HEK293 (cell line): ENCODE measurements at regions not wholly inside any gene's neighbourhood (a gene's known extent, or its start where the extent isn't known, plus 50 kb on each side); places are given as distances from the start of the nearest gene placed in this dataset.

Experiments
- CTCF ChIA-PET: fragments of 350-600 bp; formaldehyde crosslinking; extraction: SDS; loops from one replicate; lab custom pipeline; 2021; ENCODE audit warnings: antibody characterized with exemption; lab: Yijun Ruan, JAX
- POLR2A ChIA-PET: fragments of 300-600 bp; formaldehyde crosslinking; extraction: SDS; loops from one replicate; lab custom pipeline; 2020; ENCODE audit warnings: antibody characterized with exemption, inconsistent platforms; lab: Yijun Ruan, JAX
- H3K27ac ChIP-seq: fragments of 200-500 bp; sonication (Bioruptor generic); 2 replicates; pipeline ENCODE4 v1.5.1; 2014; ENCODE audit warnings: low read depth, low read length, control low read depth, inconsistent platforms; ENCODE audit errors: extremely low read depth
- H3K36me3 ChIP-seq, 2 experiments: fragments of 200-500 bp in 1 of 2; sonication (Bioruptor generic) in 1 of 2; 1 replicate in 1 of 2; 2 replicates in 1 of 2; pipeline ENCODE4 v1.5.1; 2014 to 2017; ENCODE audit warnings: inconsistent platforms in 2 of 2, low read length in 2 of 2; ENCODE audit not compliant: control insufficient read depth in 2 of 2, insufficient read depth in 1 of 2
- H3K4me1 ChIP-seq: fragments of 200-500 bp; sonication (Bioruptor generic); 2 replicates; pipeline ENCODE4 v1.5.1; 2014; ENCODE audit warnings: mild to moderate bottlenecking, low read length, inconsistent platforms; ENCODE audit not compliant: control insufficient read depth, insufficient read depth
- H3K4me3 ChIP-seq: 2 replicates; pipeline ENCODE4 v1.5.1; 2011; ENCODE audit warnings: low read depth, mild to moderate bottlenecking, control low read depth, low read length, moderate library complexity
- H3K9me3 ChIP-seq: fragments of 200-500 bp; sonication (Bioruptor generic); 2 replicates; pipeline ENCODE4 v1.5.1; 2014; ENCODE audit warnings: low read depth, low read length, inconsistent platforms; ENCODE audit not compliant: control insufficient read depth, insufficient read depth
- BCL11B ChIP-seq: fragments of 450-650 bp; formaldehyde crosslinking; IDR thresholded peaks from 2 replicates; pipeline ENCODE4 v1.5.1; 2016; ENCODE audit warnings: low read depth, missing biosample characterization, missing genetic modification characterization
- KLF7 ChIP-seq: fragments of 450-650 bp; formaldehyde crosslinking; IDR thresholded peaks from 2 replicates; pipeline ENCODE4 v1.5.1; 2016; ENCODE audit warnings: missing biosample characterization, missing genetic modification characterization, borderline replicate concordance
- MYNN ChIP-seq: fragments of 450-650 bp; formaldehyde crosslinking; IDR thresholded peaks from 2 replicates; pipeline ENCODE4 v1.5.1; 2016; ENCODE audit warnings: missing biosample characterization, missing genetic modification characterization, borderline replicate concordance
- PRDM4 ChIP-seq: fragments of 450-650 bp; formaldehyde crosslinking; IDR thresholded peaks from 2 replicates; pipeline ENCODE4 v1.5.1; 2017; ENCODE audit warnings: missing biosample characterization, missing genetic modification characterization
- RBAK ChIP-seq: fragments of 450-650 bp; formaldehyde crosslinking; IDR thresholded peaks from 2 replicates; pipeline ENCODE4 v1.5.1; 2016; ENCODE audit warnings: missing biosample characterization, missing genetic modification characterization
- REST ChIP-seq: fragments of 450-650 bp; formaldehyde crosslinking; IDR thresholded peaks from 2 replicates; pipeline ENCODE4 v1.5.1; 2016; ENCODE audit warnings: missing biosample characterization, missing genetic modification characterization
- ZBTB21 ChIP-seq: fragments of 450-650 bp; formaldehyde crosslinking; IDR thresholded peaks from 2 replicates; pipeline ENCODE4 v1.5.1; 2017; ENCODE audit warnings: missing biosample characterization, missing genetic modification characterization
- ZFP41 ChIP-seq: fragments of 450-650 bp; formaldehyde crosslinking; IDR thresholded peaks from 2 replicates; pipeline ENCODE4 v1.5.1; 2016; ENCODE audit warnings: missing biosample characterization, missing genetic modification characterization, borderline replicate concordance
- ZNF324 ChIP-seq: fragments of 450-650 bp; formaldehyde crosslinking; IDR thresholded peaks from 2 replicates; pipeline ENCODE4 v1.5.1; 2016; ENCODE audit warnings: missing biosample characterization, missing genetic modification characterization
- ZNF394 ChIP-seq: fragments of 450-650 bp; formaldehyde crosslinking; IDR thresholded peaks from 2 replicates; pipeline ENCODE4 v1.5.1; 2016; ENCODE audit warnings: missing biosample characterization, missing genetic modification characterization, mild to moderate bottlenecking, moderate library complexity, borderline replicate concordance
- ZNF398 ChIP-seq: fragments of 450-650 bp; formaldehyde crosslinking; IDR thresholded peaks from 2 replicates; pipeline ENCODE4 v1.5.1; 2017; ENCODE audit warnings: missing biosample characterization, missing genetic modification characterization
- ZNF488 ChIP-seq: fragments of 450-650 bp; formaldehyde crosslinking; IDR thresholded peaks from 2 replicates; pipeline ENCODE4 v1.5.1; 2016; ENCODE audit warnings: missing biosample characterization, missing genetic modification characterization
- ZNF529 ChIP-seq: fragments of 450-650 bp; formaldehyde crosslinking; IDR thresholded peaks from 2 replicates; pipeline ENCODE4 v1.5.1; 2017; ENCODE audit warnings: missing genetic modification characterization, missing biosample characterization; ENCODE audit not compliant: insufficient replicate concordance
- ZNF530 ChIP-seq: fragments of 450-650 bp; formaldehyde crosslinking; IDR thresholded peaks from 2 replicates; pipeline ENCODE4 v1.5.1; 2016; ENCODE audit warnings: low read depth, missing biosample characterization, missing genetic modification characterization
- ZNF639 ChIP-seq: fragments of 450-650 bp; formaldehyde crosslinking; IDR thresholded peaks from 2 replicates; pipeline ENCODE4 v1.5.1; 2016; ENCODE audit warnings: missing biosample characterization, missing genetic modification characterization
- ZNF704 ChIP-seq: fragments of 450-650 bp; formaldehyde crosslinking; IDR thresholded peaks from 2 replicates; pipeline ENCODE4 v1.5.1; 2016; ENCODE audit warnings: missing biosample characterization, missing genetic modification characterization
- ZNF707 ChIP-seq: fragments of 450-650 bp; formaldehyde crosslinking; IDR thresholded peaks from 2 replicates; pipeline ENCODE4 v1.5.1; 2016; ENCODE audit warnings: missing biosample characterization, missing genetic modification characterization
- ZNF747 ChIP-seq: fragments of 450-650 bp; formaldehyde crosslinking; IDR thresholded peaks from 2 replicates; pipeline ENCODE4 v1.5.1; 2016; ENCODE audit warnings: missing biosample characterization, missing genetic modification characterization
- ZNF777 ChIP-seq: fragments of 450-650 bp; formaldehyde crosslinking; IDR thresholded peaks from 2 replicates; pipeline ENCODE4 v1.5.1; 2017; ENCODE audit warnings: missing biosample characterization, missing genetic modification characterization, borderline replicate concordance
- ZSCAN5A ChIP-seq: fragments of 450-650 bp; formaldehyde crosslinking; IDR thresholded peaks from 2 replicates; pipeline ENCODE4 v1.5.1; 2016; ENCODE audit warnings: missing biosample characterization, missing genetic modification characterization

- CTCF ChIA-PET: no interaction called here
- Histone ChIP-seq H3K4me3 (no peak overlapping the region), H3K27ac (no peak overlapping the region), H3K9me3 (no peaks in the 10 kb centered on the region)
- POLR2A ChIA-PET: no interaction called here
- TF ChIP-seq ZNF398 (no peak), ZFP41 (tag by site-specific recombination) (no peak), ZNF324 (tag by site-specific recombination) (no peak), KLF7 (tag by site-specific recombination) (no peak), ZNF707 (tag by site-specific recombination) (no peak), ZNF747 (no peak), ZNF529 (tag by site-specific recombination) (no peak), RBAK (tag by site-specific recombination) (no peak), ZBTB21 (tag by site-specific recombination) (no peak), BCL11B (no peak), ZNF394 (tag by site-specific recombination) (no peak)
- TF ChIP-seq, all 188 proteins: peak for 0
- Histone ChIP-seq H3K36me3 (no peaks in the 10 kb centered on the region), H3K4me1 (no peaks in the 10 kb centered on the region)
Observed at GRCh38 chr9:115456515-115456914, 338.6 kb upstream of the TNC start.

- Histone ChIP-seq H3K4me3 (no peak overlapping the region), H3K36me3 (no peaks in the 10 kb centered on the region), H3K4me1 (no peaks in the 10 kb centered on the region), H3K9me3 (no peaks in the 10 kb centered on the region), H3K27ac (no peak overlapping the region)
- ChIA-PET CTCF (no interaction called here), POLR2A (no interaction called here)
- TF ChIP-seq ZNF777 (no peak), MYNN (no peak)
Observed at GRCh38 chr9:115461280-115461679, 343.3 kb upstream of the TNC start.

- no peaks in the 10 kb centered on the region for H3K4me1 ChIP-seq
- ChIA-PET CTCF (no interaction called here), POLR2A (no interaction called here)
- H3K9me3 ChIP-seq: no peaks in the 10 kb centered on the region
- no peak overlapping the region for H3K4me3 ChIP-seq
- H3K36me3 ChIP-seq: no peaks in the 10 kb centered on the region
- no peak overlapping the region for H3K27ac ChIP-seq
- TF ChIP-seq ZNF639 (tag by site-specific recombination) (no peak), ZSCAN5A (tag by site-specific recombination) (no peak), REST (tag by site-specific recombination) (no peak), PRDM4 (tag by site-specific recombination) (no peak), ZNF704 (tag by site-specific recombination) (no peak), ZNF530 (tag by site-specific recombination) (no peak), ZNF488 (no peak)
Observed at GRCh38 chr9:115462623-115463022, 344.7 kb upstream of the TNC start.
